ENCODE measurements at regions not wholly inside any gene's neighbourhood (a gene's known extent, or its start where the extent isn't known, plus 50 kb on each side); places are given as distances from the start of the nearest gene placed in this dataset.

DNA sequence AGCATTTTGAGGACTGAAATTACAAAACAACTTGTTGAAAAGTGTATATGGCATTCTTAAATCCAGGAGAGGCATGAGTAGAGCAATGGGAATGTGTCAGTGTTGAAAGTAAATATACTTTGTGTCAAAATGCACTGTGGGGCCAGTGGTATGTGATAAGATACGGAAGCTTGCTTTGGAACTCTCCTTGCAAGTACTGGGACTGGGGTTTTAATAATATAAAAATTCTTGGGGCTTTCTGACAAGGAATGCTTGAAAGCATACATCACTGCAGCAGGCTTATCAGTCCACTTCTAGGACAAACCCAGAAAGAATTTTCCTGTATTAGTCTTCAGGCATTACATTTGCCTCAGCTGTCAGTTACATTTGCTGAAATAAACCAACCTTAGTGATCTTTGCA lies 472.8 kb upstream of the FZD8 start:
- no peak for DNase-seq (ENCODE audit: low read depth, low spot score)
- no peak for TF ChIP-seq MAX (IDR thresholded peaks at IDR 0.05; ENCODE audit: insufficient read depth, insufficient read length)
- TF ChIP-seq EZH2 (IDR thresholded peaks at IDR 0.05; ENCODE audit: borderline replicate concordance, low read depth, low read length, severe bottlenecking) = no peak
- TF ChIP-seq POLR2AphosphoS5 (IDR thresholded peaks at IDR 0.05; ENCODE audit: insufficient read depth, low read depth, low read length) = no peak
- no peak for TF ChIP-seq JUN (IDR thresholded peaks at IDR 0.05; ENCODE audit: borderline replicate concordance, insufficient read depth, insufficient read length, low read depth)
- TF ChIP-seq MYC (IDR thresholded peaks at IDR 0.05; ENCODE audit: low read depth, low read length) = no peak
- no peak for TF ChIP-seq FOS (IDR thresholded peaks at IDR 0.05; ENCODE audit: borderline replicate concordance, insufficient read depth, low read length)
- no peak for TF ChIP-seq POLR2A (IDR thresholded peaks at IDR 0.05; ENCODE audit: low read depth, low read length)
- no peak for TF ChIP-seq CTCF (IDR thresholded peaks at IDR 0.05; ENCODE audit: extremely low read depth in 1 of 2, insufficient read depth in 1 of 2, low read depth in 1 of 2, low read length in 2 of 2)

More for the DNA sequence above, 472.8 kb upstream of the FZD8 start:
- Histone ChIP-seq H3K4me2 (ENCODE audit: insufficient read depth, low read length) (no peak overlapping the region), H3K4me1 (ENCODE audit: control insufficient read depth, extremely low read depth, insufficient read depth, low read length) (no peaks in the 10 kb centered on the region), H3K27ac (ENCODE audit: insufficient read depth, low read depth, low read length) (no peak overlapping the region), H3K4me3 (replicated peaks in 1 of 3; ENCODE audit: insufficient read depth in 1 of 3, low read depth in 1 of 3, low read length in 3 of 3) (no peak overlapping the region), H2AFZ (ENCODE audit: low read depth, low read length) (no peak overlapping the region), H3K9me3 (replicated peaks; ENCODE audit: control insufficient read depth, insufficient read depth, low read length) (no peaks in the 10 kb centered on the region), H3K27me3 (ENCODE audit: control insufficient read depth in 2 of 2, insufficient read depth in 2 of 2, low read length in 2 of 2) (no peaks in the 10 kb centered on the region), H3K9ac (replicated peaks; ENCODE audit: extremely low read depth, insufficient read depth, low read length) (no peak overlapping the region), H3K36me3 (ENCODE audit: control insufficient read depth in 2 of 2, extremely low read depth in 1 of 2, insufficient read depth in 2 of 2, low read length in 2 of 2) (no peaks in the 10 kb centered on the region), H3K79me2 (ENCODE audit: control insufficient read depth, insufficient read depth, low read length) (no peaks in the 10 kb centered on the region), H4K20me1 (replicated peaks; ENCODE audit: control insufficient read depth, extremely low read depth, insufficient read depth, low read length) (no peaks in the 10 kb centered on the region), H3K9me1 (replicated peaks; ENCODE audit: control insufficient read depth, extremely low read depth, insufficient read depth, low read length) (no peaks in the 10 kb centered on the region)
- dilution Hi-C loops (cut with MboI; ENCODE audit: extremely low pct_ligation_motif_present, low sequenced_read_pairs) = no loop called here
- POLR2A ChIA-PET = no interaction called here
- intact Hi-C loops (cut with micrococcal nuclease) = no loop called here
- CTCF ChIA-PET = interaction anchor here (1.0 to 1.3 kb wide), 2 partner anchors 10 to 18 kb away, joined by 3 read pairs; no protein-coding TSS in a partner anchor
- FAIRE-seq = no peak
- no TSS peak for BruUV-seq (replicated peaks)

Data from endothelial cell of umbilical vein (primary cell).